Ovary (tissue), 7 donors: ENCODE measurements at regions not wholly inside any gene's neighbourhood (a gene's known extent, or its start where the extent isn't known, plus 50 kb on each side); places are given as distances from the start of the nearest gene placed in this dataset.

Experiments
- DNase-seq, 5 donors: peaks; one replicate each; pipeline ENCODE4 v3.0.0-alpha.2; 2019 to 2020
- H3K27ac ChIP-seq, 2 donors: fragments of 200-600 bp; one replicate each; pipeline versions ENCODE4 v1.5.1 to v1.8.0; 2019 to 2022
- H3K27me3 ChIP-seq: fragments of 200-600 bp; one replicate; pipeline ENCODE4 v1.8.0; 2022
- H3K36me3 ChIP-seq: fragments of 200-600 bp; sonication (generic); one replicate; pipeline ENCODE4 v1.5.1; 2019
- H3K4me1 ChIP-seq: one replicate; pipeline ENCODE4 v1.8.1; 2013; ENCODE audit warnings: mild to moderate bottlenecking, moderate library complexity; ENCODE audit not compliant: insufficient read depth
- H3K4me3 ChIP-seq: fragments of 200-600 bp; sonication (generic); one replicate; pipeline ENCODE4 v1.5.1; 2017
- H3K9me3 ChIP-seq, 2 donors: fragments of 200-600 bp in 1 of 2; sonication (generic) in 1 of 2; one replicate each; pipeline versions ENCODE4 v1.5.1 to v1.8.1; 2013 to 2019; ENCODE audit warnings: mild to moderate bottlenecking in 1 of 2, moderate library complexity in 1 of 2
- CTCF ChIP-seq, 3 donors: fragments of 450-650 bp in 2 of 3; fragments of 200-600 bp in 1 of 3; IDR thresholded peaks; one replicate each; pipeline versions ENCODE4 v1.5.1 to v1.8.0; 2016 to 2022; ENCODE audit warnings: antibody characterized with exemption in 3 of 3, mild to moderate bottlenecking in 1 of 3
- EP300 ChIP-seq: sonication (generic); formaldehyde crosslinking; IDR thresholded peaks from one replicate; pipeline ENCODE4 v1.6.1; 2017; ENCODE audit warnings: antibody characterized with exemption
- POLR2A ChIP-seq: fragments of 450-650 bp; IDR thresholded peaks from one replicate; pipeline ENCODE4 v1.6.1; 2017; ENCODE audit warnings: antibody characterized with exemption, mild to moderate bottlenecking, moderate library complexity
- WGBS, 3 donors: extraction: QIAGEN DNeasy Blood & Tissue Kit in 1 of 3; methylation state at CpG; one replicate each; pipeline versions ENCODE4 v1.1.5 to v1.1.7; 2013 to 2017; 5-methylcytosine and 5-hydroxymethylcytosine counted together
- intact Hi-C, 4 donors: fragments of 100-400 bp; cut with DNase I; formaldehyde crosslinking; loops; one replicate each; pipeline versions ENCODE4 v1.11.0 to v1.15.1; 2022 to 2023
- donor health status: DM: no; HTN: no; CAD: no; lungs with moderate emphysema.
- donor health status: DM: no; HTN: no; CAD: no.
- donor health status: Bipolar disorder and iron deficiency.
- donor health status: DM: no; HTN: no; CAD: no.
- donor health status: DM: yes; HTN: yes; CAD: no.

DNA sequence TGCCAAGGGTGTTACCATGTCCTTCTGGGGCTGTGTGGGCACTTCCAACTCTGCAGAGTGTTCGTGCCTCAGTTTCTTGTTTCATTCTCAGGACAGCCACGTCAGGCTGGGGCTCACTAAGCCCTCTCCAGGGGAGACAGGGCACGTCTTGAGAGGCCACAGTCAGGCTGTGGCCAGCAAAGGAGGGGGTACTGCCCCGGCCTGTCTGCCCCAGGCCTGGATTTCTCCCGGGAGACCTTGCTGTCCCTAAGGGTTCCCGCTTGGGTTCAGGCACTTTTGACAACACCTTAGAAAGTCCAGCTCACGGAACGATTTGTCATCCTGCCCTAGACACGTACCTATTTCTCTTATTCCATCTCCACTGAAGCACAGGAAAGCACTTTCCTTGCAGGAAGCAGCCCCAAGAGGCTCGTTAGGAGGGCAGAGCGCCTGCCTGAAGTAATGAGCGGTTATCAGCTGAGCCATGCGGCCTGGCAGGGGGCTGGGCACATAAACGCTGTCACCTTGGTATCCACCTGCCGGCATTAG is 290.4 kb upstream of the RTL1 start:
- TF ChIP-seq POLR2A (no peak), CTCF (IDR thresholded peaks at IDR 0.05) (no peak), EP300 (no peak)
- no peaks in the 10 kb centered on the region for H3K27me3 ChIP-seq
- DNase-seq = peak in 1 of 5 donors; percentile 3
- H3K4me1 ChIP-seq = no peaks in the 10 kb centered on the region
- WGBS, 3 donors = 90 to 92% (median 91%) methylated on average over 15 of the region's 15 CpGs
- H3K9me3 ChIP-seq = no peaks in the 10 kb centered on the region
- no peak overlapping the region for H3K4me3 ChIP-seq
- intact Hi-C loops = no loop called here
- no peak overlapping the region for H3K27ac ChIP-seq
- H3K36me3 ChIP-seq = no peaks in the 10 kb centered on the region

DNA sequence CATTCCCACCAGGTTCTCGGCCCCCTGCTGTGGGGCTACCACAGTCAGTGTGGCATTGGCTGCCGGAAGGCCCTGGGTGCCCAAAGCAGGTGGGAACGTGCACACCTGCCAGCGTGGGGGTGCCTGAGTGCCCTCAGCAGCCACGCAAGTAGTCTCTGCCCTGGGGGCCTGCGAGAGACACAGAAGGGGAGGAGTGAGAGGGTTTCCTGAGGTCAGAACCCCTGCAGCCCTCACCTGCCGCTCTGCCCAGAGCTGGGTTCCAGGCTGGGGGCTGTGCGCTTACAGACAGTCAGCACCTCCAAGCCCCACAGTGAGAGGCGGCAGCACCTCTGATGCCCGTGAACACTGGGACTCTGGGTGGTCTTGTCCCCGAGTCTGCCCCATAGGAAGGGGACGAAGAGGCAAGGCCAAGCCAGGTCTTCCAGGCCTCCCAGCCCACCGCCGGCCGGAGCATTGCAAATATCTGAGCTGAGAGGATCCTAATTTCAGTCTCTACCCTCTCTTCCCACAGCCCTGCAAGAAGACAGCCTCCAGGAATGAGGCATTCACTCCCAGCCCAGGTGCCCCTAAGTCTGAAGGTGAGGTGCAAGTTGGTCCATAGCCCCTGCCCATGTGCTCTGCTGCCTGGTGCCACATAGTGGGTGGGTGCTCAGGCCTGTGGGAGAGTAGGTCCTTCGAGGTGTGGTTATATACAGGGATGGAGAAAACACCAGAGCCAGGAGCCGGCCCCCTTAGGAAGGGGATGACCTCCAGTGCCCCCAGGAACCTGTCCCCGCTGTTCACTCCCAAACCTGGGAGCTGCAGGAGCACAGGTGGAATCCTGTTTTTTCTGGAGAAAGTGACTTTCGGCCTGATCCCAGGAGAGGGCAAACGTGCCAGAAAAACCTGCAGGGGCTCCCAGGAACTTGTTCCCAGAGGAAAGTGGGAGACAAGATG is 291.1 kb upstream of the RTL1 start:
- DNase-seq = peak in 3 of 5 donors; percentile 6 to 25 (median 12)
- TF ChIP-seq CTCF (IDR thresholded peaks at IDR 0.05) (no peak), EP300 (no peak), POLR2A (no peak)
- intact Hi-C loops = no loop called here
- Histone ChIP-seq H3K27me3 (no peaks in the 10 kb centered on the region), H3K4me3 (no peak overlapping the region), H3K27ac (no peak overlapping the region), H3K36me3 (no peaks in the 10 kb centered on the region), H3K4me1 (no peaks in the 10 kb centered on the region), H3K9me3 (no peaks in the 10 kb centered on the region)
- 86 to 92% (median 87%) methylated on average over 20 of the region's 20 CpGs for WGBS, 3 donors

DNA sequence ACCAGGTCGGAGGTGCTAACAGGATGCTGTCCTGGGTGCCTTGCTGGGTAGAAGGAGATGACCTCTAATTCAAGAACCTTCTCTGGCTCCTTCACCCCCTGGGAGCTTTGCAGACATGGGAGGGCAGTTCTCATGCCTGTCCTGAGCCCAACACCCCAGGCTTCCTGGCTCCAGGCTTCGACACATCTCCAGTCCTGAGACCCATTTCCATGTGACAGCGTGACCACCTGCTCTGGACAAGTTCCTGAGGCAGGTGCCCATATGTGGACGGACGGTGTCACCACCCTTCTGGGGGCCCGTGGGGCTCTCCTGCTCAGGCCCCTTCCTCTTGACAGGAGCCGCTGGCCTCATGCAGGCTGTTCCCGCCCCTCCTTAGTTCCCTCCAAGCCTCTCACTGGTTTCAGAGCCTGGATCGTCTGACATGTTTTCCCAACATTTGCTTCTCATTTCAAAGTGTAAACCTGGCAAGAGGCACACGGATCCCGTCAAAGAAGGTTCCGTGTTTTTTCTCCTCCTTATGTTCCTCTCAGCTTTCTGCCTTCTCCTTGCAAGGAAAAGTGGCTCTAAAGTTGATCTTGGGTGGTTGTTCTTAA is 291.9 kb upstream of the RTL1 start:
- H3K36me3 ChIP-seq = no peaks in the 10 kb centered on the region
- peak in 3 of 5 donors; percentile 8 to 15 (median 14) for DNase-seq
- no peaks in the 10 kb centered on the region for H3K9me3 ChIP-seq
- no peaks in the 10 kb centered on the region for H3K27me3 ChIP-seq
- WGBS, 3 donors = 51 to 57% (median 56%) methylated on average over 12 of the region's 12 CpGs
- H3K27ac ChIP-seq = no peak overlapping the region
- intact Hi-C loops = no loop called here
- H3K4me1 ChIP-seq = no peaks in the 10 kb centered on the region
- TF ChIP-seq POLR2A = no peak
- TF ChIP-seq EP300 = no peak
- no peak for TF ChIP-seq CTCF (IDR thresholded peaks at IDR 0.05)
- no peak overlapping the region for H3K4me3 ChIP-seq

- Histone ChIP-seq H3K4me1 (no peaks in the 10 kb centered on the region), H3K27me3 (no peaks in the 10 kb centered on the region), H3K9me3 (no peaks in the 10 kb centered on the region), H3K27ac (no peak overlapping the region), H3K36me3 (no peaks in the 10 kb centered on the region), H3K4me3 (no peak overlapping the region)
- peak in 2 of 5 donors; percentile 5 to 20 for DNase-seq
- WGBS, 3 donors = 76 to 87% (median 86%) methylated on average over 11 of the region's 11 CpGs
- intact Hi-C loops = no loop called here
- TF ChIP-seq CTCF (IDR thresholded peaks at IDR 0.05) (no peak), EP300 (no peak), POLR2A (no peak)
These were observed 292.7 kb upstream of the RTL1 start for GRCh38 chr14:101196051-101196712.
